ENCODE measurements at regions not wholly inside any gene's neighbourhood (a gene's known extent, or its start where the extent isn't known, plus 50 kb on each side); places are given as distances from the start of the nearest gene placed in this dataset.

DNA sequence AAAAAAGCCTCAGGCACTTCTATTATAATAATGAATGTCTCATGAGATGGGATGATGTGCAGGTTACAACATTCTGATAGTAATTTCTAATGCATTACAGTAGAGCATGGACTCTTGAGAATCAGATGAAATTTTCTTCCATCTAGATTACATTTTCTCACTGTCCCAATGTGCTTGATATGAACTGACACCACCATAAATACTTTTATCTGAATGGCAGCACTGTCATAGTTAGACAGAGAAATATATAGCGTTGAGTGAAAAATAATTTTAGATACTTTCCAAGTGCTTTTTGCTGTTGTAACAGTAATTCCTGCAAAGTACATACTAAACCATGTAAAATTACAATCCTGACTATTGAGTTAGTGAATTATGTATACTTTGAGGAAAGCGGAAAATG lies 630.1 kb downstream of the BRINP3 start:
- DNase-seq, result no peak

DNA sequence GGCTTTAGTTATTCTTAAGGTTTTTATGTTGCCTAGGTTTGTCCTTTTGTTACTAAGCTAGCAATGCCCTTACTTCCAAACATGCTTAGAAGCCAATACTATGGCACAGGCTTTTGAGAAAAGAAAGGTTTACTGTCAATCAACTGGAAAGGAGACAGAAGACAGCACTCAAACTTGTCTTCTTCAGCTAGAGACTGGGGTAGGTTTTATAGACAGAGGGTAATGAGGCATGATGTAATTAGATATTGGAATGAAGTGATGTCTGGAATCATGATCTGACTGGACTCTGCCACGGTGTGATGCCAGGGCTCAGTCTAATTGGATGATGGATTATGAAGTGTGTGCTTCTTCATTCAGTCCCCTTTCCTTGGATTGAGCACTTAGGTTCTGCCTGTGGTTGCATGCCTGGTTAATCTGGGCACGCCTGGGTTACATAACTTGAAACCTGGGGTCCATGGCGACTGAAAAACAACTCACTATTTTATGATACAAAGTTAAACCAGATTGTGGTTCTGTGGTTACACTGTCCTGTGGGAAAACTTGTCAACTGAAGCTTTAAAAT lies 625.8 kb downstream of the BRINP3 start:
- DNase-seq, result no peak

DNA sequence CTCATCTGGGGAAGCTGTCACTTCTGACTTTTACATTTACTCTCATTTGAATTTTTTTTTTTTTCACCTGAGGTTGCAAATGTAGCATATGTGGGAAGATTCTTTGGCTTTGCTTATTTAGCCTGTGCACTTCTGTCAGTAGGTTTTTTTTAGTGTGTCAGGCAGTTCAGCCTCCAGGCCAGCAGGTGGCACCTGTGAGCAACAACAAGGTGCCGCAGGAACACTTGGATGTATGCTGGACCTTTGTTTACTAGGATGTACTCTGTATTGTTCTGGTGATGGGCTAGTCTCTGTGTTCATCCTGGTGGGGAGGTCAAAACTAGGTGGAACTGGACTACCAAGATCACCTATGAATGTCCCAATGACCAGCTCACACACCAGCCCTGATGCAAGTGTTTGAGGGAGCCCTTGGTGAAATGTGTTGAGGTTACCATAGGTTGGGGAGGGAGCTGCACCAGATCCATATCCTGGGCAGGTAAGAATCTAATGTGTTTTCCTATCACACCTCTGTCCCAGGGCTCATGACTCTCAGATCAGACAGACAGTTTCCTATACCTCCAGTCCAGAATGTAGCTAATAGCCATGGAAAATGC lies 618.2 kb downstream of the BRINP3 start:
- no peak for DNase-seq

- no peak for DNase-seq
Measured at GRCh38 chr1:189866606-189867005, 611.1 kb downstream of the BRINP3 start.

- no peak for DNase-seq
Measured at GRCh38 chr1:189868021-189868420, 609.6 kb downstream of the BRINP3 start.

DNA sequence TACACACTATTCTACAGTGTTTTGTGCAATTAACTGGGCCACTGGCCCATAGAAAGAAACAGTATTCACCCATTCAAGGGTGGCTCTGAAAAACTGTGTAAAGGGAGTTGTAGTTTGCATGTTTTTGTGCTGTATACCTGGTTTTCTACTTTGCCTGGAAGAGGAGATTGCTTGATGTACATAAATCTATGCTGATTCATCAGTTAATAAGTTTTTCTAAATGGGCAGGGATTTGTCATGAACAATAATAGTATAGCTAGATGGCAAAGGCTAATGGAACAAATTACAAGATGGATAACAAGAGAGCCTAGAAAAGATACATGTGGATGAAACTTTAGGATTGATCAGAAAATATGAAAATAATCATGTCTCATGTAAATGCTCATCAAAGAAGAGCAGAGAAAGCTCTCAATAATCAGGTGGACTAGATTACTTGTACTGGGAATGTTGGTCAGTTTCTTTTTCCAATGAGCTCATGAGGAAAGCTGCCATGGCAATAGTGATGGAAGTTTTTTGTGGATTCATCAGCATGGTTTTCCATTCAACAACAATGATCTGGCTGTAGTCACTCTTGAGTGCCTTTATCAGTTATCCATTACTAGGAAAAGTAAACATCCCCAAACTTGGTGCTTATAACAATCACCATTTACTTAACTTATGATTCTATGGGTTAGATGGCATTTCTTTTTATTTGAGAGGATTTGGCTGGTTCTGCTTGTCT lies 602.8 kb downstream of the BRINP3 start:
- no peak for DNase-seq

DNA sequence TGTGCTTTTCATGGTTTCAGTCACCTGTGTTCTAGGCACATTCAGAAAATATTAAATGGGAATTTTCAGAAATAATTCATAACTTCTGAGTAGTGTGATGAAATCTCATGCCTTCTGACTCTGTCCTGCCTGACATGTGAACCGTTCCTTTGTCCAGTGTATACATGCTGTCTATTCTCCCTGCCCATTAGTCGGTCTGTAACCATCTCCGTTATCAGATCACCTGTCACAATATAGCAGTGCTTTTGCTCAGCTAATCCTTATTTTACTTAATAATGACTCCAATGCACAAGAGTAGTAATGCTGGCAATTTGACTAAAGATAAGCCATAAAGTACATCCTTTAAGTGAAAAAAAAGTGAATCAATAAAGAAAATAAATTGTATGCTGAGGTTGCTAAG lies 597.5 kb downstream of the BRINP3 start:
- DNase-seq, result no peak

DNA sequence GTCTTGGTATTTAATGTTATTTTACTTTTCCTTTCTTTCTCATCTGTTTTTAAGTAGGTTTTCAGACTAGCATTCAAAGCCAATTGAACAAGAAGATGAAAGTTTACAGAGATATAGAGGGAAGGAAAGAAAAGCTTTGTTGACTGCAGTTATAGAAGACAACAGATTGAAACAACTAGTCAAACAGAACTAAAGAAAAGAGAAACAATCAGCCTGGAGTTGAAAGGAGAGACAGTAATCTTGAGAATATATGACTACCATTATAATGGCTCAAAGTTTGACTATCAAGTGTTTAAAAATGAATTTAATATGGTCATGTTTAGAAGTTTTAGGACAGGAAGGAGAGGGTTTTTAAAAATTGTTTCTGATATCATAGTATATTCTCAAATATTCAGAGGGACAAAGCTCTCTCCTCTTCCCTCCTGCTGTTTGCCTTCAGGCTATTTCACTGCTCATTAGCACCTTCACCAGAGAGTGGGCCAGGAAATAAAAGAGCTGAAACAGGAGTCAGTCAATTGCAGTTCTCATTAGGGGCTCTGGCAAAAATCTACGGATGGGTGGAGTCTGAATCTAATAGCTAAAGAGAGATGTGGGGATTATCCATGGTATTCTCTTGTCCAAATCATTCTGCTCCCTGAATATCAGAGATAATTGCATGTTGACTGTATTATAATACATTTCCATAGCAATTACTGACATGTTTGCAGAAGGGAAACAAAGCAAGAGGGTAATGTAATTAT lies 577.8 kb downstream of the BRINP3 start:
- DNase-seq, result no peak

- no peak for DNase-seq
Measured at GRCh38 chr1:189904509-189904908, 573.2 kb downstream of the BRINP3 start.

DNA sequence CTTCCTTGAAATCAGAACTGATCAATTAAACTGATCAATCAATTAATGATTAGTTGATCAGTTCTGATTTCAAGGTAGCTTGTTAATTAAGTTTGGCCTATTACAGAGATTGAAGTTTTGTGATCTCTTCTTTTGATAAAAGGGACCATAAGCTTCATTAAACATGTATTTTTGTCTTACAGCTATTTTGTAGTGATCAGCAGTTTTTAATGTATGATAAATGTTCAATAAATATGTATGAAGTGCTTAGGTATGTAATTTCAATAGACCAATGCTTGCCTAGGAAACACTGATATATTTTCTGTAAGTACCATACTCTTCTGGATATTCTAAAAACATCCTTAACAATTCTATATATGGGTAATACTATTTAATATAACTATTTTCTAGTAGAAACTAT lies 569.6 kb downstream of the BRINP3 start:
- no peak for DNase-seq

DNA sequence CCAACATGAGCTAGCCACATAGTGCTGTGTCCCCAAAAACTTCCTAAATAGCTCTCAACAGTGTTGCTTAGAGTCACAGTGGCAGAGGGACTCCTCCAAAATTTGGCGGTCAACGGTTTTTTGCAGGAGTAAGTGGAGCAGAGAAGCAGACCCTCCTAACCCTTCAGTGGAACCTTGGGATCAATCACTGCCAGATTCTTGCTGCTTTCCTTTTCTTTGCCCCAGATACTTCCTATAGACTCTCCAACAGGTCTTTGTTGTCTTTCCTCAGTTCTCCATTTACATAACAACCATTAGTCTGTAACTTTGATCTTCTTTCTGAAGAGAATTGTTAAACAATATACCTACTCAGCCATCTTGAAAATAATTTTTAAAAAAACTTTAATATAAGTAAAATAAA lies 556.1 kb downstream of the BRINP3 start:
- no peak for DNase-seq

DNA sequence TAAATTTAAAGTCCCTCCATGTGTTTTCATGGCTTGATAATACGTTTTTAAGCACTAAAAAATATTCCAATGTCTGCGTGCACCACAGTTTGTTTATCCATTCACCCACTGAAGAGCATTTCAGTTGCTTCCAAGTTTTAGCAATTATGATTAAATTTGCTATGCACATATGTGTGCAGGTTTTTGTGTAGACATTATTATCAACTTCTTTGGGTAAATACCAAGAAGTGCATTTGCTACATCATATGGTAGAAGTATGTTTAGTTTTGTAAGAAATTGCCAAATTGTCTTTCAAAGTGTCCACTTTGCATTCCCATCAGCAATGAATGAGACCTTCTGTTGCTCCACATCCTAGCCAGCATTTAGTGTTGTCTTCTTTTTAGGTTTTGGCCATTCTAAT lies 550.0 kb downstream of the BRINP3 start:
- DNase-seq, result no peak

GRCh38 chr1:189929501-189930099 lies 548.1 kb downstream of the BRINP3 start:
- DNase-seq, result no peak

DNA sequence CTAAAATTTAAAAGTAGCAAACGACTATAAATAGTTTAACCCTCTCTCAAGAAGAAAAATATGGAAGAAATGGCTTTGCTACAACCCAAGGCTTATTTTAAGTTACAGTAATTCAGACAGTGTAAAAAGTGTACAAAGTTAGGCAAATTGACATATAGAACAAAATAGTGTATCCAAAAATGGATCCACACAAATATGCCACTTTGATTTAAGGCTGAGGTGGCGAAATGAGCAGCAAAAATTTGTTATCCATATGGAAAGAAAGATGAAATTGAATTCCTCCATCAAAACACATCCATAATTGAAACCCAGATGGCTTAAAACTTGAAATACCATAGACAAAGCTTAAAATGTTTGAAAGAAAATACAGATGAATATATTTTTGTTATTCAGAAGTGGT lies 540.8 kb downstream of the BRINP3 start:
- no peak for DNase-seq

GRCh38 chr1:189939967-189940366 lies 537.7 kb downstream of the BRINP3 start:
- no peak for DNase-seq

DNA sequence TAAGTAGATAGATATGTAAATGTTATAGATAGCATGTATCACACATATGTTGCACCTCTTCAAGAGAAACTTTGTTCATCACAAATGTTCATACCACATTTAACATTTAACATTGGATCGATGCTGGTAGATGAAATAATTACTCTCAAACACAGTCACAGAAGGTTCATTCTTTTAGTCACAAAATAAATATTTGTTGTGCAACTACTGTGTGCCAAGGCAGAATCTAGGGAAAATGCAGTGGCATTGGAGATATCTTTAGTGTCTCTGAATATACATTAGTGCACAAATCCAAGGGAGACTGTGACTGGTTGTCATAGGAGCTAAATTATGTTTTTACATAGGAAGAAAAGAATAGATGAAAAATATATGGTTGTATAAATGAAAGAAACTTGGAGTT lies 535.7 kb downstream of the BRINP3 start:
- DNase-seq, result no peak

GRCh38 chr1:189958756-189959155 lies 518.9 kb downstream of the BRINP3 start:
- DNase-seq, result no peak

DNA sequence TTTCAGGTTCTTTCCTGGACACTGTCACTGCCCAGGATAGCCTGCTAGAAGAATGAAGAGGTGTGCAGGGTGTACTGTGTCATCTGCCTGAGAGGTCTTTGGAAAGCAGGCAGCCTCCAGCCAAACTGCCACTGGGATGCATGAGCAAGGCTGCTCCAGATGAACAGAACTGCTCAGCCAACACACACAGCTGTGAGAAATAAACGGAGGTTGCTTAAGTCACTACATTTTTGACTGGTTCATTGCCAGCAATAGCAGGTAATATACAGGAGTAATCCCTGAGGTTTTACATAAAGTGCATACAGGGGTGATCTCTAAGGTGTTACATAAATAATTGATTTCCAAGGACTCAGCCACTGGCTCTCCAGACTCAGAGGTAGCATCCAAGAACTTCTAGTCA lies 516.9 kb downstream of the BRINP3 start:
- DNase-seq, result no peak

GRCh38 chr1:189962181-189962580 lies 515.5 kb downstream of the BRINP3 start:
- DNase-seq, result no peak

DNA sequence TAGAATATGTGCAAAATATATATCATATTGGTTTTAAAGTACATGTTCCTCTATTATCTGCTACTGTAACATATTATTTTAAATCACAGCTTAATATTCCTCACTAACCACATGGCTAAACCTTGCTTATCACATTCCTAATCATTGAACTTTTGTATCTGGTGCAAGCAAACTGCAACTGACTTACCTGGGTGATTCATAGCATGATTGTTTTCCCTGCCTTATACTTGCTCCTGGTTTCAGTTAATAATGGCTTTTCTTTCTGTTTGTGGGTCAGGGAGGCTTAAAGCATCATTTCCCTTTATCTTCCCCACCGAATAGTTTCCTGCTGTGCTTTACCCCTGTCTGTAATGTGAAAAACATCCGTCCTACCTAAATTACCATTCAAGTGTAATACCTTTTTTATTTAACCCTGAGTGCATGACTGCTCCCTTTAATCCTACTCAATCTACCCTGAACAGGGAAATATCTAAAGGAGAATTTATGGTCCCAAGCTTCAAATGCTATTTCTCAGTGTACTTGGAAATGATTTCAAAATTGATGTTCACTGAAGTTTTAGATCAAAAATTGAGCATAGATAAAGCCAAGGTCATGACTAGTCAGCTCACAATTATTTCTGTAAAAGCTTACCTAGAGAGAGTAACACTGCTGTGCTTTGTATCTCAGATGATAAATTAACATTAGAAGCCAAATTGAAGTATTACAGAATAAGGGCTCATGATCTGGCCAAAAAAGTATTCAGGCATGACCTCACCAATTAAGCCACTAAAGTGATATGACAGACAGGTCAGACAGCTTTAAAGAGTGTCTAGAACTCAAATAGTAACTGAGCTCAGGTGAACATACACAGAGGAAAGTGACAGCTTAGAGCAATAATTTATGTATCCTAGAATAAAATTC lies 507.1 kb downstream of the BRINP3 start:
- DNase-seq, result no peak

DNA sequence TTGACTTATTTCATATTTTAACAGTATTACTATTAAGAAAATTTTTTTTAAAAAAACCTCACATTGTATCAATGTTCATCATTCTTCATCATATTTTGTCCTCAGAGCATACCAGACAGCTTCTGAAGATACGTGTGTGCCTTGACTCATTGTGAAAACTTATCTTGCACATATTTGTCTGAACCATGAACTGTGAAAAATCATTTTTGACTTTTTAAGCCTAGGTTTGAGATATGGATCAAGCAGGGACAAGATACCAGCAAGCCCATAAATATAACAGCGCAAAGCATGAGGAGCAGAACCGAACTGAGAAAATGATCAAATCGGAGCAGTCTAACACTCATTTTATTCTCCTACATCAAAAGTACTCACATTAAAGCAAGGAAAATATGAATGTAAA lies 506.0 kb downstream of the BRINP3 start:
- DNase-seq, result no peak

DNA sequence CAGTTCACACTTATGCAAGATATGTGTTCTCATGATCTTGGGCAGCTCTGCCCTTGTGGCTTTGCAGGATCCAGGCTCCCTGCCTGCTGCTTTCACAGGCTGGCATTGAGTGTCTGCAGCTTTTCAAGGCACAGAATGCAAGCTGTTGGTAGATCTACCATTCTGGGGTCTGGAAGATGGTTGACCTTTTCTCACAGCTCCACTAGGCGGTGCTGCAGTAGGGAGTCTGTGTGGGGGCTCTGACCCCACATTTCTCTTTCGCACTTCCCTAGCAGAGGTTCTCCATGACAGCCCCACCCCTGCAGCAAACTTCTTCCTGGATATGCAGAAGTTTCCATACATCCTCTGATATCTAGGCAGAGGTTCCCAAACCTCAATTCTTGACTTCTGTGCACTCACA lies 500.5 kb downstream of the BRINP3 start:
- DNase-seq, result no peak
